NCI-H128 (cell line): ENCODE measurements at regions not wholly inside any gene's neighbourhood (a gene's known extent, or its start where the extent isn't known, plus 50 kb on each side); places are given as distances from the start of the nearest gene placed in this dataset.

Experiments used
- DNase-seq: peaks from one replicate; lab custom pipeline; 2025; ENCODE audit not compliant: unreplicated experiment; lab: John Stamatoyannopoulos, UW

DNA sequence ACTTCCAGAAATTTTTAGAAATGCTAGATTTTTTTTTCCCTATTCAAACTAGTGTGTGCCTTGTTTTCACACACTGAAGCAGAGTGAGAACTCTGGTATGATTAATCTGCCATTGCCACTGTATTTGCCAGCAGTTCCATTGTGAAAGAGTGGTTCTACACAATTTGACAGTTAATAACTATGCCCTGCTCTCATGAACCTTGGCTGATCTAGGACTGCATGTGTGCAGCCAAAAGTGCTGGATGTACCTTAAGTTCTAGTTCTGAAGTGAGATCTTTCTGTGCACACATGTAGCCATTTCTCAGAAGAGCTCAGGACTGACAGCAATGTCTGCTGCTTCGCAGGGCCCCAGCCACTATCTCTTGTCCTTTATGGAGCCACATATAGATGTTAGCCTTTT is 328.2 kb upstream of the SPRY2 start:
- no peak for DNase-seq

DNA sequence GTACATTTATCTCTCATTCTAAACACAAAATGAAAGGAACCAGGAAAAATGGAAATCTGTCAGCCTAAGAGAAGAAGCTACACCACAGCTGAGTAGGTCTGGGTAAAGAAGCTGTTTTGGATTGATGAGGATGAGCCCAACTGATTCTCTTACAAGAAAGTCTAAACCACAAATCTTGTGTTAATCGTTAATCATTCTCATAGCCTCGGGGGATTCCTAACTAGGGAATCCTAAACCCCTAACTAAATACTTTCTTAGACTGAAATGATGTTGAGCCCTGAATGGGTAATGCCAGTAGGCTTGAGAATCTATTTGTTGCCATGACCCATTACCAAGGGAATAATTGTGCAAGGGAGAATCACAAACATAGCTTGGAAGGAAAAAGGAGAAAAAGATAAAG is 327.5 kb upstream of the SPRY2 start:
- no peak for DNase-seq

DNA sequence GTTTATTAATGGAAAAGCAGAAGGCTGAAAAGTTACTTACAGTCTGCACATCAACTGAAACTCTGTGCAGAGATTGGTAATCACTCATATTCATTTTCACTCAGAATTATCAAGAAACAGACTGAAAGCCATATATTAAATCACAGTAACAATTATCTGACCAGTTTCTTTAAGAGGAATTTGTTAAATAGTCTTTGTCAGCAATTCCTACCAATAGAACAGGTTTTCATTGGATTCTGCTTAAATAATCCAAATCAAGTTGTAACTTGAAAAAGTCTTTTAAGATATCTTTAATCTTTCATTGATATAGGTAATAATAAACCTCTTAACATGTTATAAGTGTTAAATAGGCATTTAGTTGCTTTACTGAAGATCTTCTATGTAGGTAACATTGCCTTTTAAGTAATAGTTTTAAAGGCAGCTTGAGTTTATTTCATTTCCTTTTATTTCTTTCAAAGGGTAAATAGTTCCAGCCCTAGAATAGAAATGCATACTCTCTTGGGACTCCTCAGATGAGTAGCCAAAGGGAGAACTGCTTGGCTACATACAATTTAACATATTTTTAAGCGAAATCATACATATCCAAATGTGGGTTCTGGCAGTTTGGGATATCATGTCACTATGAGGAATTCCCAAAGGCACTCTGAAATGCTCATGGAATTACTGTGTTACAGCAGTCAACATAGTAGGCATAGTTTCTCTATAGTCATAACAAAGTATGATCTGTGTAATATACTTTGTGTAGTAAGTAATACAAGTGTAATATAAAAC is 326.0 kb upstream of the SPRY2 start:
- no peak for DNase-seq

DNA sequence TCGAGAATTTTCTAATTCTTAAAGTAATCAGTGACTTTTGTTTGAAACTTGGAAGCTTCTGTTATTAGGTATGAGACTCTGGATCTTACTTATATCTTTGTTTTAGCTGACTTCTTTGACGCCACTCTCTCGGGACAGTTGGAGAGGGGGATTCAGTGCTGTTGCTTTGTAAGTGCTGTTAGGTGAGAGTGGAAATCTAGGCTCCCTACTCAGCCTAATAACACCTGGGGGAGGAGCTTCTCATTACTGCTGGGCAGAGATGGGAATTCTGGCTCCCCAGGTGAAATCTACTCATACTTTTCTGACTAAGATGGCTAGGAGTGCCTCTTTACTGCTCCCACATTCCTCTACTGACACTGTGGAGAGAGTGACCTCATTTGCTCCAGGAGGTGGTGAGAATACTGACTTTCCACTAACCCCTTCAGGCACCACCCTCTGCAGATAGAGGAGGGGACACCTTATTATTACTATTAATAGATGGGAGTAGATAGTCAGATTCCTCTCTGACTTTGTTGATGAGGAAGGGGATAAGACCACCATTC is 324.9 kb upstream of the SPRY2 start:
- DNase-seq, result no peak

DNA sequence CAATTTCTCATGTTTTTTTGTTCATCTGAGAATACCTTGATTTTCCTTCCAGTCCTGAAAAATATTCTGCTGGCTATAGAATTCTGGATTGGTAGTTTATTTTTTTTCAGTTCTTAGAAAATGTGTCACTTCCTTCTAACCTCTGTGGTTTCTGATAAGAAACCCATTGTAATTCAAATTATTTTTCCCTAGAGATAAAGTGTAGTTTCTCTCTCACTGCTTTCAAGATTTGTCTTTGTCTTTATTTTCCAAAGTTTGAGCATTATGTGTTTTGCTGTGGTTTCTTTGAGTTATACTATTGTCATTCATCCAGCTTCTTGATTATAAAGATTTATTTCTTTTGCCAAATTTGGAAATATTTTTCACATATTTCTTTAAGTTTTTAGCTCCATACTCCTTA is 324.0 kb upstream of the SPRY2 start:
- no peak for DNase-seq

DNA sequence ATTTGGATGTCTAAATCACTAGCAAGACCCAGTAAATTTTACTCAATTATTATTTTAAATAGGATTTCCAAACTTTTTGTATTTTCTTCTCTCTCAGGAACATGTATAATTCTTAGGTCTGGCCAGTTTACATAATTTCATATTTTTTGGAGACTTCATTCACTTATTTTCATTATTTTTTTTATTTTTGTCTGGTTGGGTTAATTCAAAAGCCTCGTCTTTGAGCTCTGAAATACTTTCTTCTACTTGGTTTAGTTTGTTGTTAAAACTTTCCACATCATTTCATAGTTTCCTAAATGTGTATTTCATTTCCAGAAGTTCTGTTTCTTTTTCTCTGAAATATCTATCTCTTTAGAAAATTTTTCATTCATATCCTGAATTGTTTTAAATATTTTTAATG is 322.9 kb upstream of the SPRY2 start:
- DNase-seq, result no peak

DNA sequence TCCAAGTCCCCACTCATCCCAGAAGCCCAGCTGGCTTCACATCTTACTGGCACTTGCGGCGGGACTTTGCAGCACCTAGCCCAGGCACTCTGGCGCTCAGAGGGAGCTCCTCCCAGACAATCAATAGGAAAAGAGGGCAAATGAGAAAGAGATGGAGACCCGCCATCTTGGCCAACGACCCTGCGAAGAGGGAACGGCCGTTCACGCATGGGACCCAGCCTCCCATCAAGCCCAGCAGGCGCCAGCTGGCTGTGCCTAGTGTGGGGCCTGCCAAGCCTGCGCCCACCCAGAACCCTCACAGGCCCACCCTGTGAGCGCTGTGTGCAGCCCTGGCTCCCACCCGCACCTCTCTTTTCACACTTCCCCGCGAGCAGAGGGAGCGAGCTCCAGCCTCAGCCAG is 317.8 kb upstream of the SPRY2 start:
- DNase-seq, result no peak

DNA sequence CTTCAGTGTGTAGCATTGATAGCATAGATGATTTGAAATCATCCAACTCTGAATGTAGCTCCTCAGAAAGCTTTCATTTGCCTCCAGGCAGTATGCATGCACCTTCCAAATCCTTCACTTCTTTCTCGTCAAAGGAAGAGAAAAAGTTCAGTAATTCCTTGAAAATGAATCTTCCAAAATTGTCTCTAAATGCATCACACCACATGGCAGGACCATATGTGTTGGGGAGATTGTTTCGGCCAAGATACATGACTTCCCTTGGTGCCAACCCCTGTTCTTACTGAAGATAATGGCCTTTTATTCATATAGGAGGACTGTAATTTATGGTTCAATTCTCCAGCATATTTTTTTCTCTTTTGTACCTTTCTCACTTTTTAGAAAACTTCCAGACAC is 315.6 kb upstream of the SPRY2 start:
- no peak for DNase-seq

DNA sequence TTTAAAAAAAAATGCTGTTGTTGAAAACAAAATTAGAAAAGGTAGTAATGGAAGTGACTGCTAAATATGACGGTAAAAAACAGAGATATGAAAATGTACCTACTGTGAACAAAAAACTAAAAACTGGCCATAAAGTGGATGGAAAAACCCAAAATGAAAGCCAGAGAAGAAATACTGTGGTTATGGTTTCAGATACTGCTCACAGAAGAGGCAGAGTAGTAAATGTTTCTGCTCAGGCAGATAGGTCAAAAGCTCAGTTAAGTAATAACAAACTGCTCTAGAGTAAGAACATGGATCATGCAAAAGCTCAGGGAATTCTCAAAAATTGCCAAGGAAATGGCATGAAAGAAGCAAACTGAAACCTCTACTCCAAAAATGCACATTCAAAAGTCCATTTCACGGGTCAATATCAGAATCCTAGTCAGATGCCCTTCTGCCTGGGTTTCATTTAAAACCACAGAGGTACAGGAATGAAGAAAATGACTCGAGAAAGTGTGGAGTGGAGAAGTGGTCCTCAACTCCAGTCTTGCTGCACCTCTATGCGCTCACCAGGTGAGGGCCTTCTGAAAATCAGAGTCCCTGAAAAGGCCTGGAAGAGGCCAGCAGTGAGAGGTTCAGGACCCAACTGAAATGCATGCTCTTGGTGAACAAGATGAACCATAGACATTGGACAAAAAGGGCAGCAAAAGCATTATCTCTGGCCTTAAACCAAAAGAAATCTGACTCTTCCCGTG is 315.0 kb upstream of the SPRY2 start:
- DNase-seq, result no peak

DNA sequence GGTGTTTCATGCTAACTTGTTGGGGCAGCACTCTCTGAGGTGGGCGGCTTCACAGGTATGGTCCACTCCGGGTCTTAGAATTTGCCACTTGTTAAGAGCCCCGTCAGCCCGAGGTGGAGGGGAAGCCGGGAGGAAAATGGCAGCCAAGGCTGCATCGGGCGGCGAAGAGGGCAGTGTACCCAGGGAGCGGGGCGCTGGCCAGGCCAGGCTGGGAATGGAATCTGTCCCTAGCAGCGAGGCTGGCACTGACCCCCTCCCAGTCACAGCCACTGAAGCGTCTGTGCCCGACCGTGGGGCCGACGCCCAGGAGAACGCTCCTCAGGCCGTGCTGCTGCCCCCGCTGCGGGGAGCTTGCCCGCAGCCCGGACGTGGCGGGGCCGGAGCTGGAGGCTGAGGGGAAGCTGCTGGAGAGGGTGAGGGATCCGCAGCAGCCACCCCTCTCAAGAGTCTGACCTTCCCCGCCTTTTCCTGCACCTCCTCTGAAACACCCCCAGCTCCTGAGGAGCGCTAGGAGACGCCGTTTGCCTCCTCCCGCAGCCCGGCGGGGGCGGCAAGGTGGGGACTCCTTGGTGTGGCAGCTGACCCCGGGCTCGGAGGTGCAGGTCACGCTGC is 313.8 kb upstream of the SPRY2 start:
- DNase-seq, result no peak

DNA sequence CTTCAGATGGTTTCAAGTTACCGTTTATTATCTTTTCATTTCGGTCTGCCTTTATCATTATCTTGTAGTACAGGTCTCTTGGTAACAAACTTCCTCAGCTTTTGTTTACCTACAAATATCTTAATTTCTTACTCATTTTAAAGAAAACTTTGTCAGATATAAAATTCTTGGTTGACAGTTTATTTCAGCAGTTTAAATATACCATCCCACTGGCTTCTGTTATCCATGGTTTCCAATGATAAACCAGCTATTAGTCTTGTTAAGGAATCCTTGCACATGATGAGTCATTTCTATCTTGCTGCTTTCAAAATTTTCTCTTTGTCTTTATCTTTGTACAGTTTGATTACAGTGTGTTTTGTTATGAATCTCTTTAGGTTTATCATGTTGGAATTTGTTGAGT is 308.3 kb upstream of the SPRY2 start:
- DNase-seq, result no peak

DNA sequence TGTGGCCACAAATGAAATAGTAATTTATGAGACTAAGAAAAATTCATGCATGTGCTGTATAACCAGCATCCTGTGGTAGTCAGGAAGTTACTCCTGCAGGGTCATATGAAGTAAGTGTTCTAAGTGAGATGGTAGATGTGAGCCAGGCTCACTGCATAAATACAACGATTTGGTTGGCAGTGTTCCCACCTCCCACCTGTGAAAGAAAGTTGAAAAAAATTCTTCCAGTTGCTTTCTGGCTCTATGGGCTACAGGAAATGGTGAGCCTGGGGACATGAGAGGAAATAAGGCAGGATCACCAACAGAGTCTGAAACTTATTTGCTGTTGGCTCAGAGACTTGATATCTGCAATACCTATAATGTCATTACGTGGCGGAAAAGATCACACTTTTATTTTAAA is 301.7 kb upstream of the SPRY2 start:
- no peak for DNase-seq

DNA sequence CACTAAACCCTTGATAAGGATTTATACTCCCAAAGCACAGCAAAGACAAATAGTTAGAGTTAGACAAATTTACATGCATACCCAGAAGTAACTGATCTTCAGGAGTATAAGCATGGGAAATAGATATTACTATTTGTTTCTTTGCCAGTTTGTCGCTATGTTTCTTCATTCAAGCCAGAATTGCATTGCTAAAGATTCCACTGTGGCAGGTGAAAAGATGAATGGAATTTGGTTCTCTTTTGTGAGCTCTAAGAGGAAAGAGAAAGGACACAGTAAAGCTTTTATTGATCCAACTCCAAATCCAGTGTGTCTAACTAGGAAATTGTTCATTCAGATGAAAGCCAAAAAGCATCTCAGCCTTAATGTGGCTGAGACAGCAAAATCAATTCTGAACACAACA is 292.3 kb upstream of the SPRY2 start:
- no peak for DNase-seq

DNA sequence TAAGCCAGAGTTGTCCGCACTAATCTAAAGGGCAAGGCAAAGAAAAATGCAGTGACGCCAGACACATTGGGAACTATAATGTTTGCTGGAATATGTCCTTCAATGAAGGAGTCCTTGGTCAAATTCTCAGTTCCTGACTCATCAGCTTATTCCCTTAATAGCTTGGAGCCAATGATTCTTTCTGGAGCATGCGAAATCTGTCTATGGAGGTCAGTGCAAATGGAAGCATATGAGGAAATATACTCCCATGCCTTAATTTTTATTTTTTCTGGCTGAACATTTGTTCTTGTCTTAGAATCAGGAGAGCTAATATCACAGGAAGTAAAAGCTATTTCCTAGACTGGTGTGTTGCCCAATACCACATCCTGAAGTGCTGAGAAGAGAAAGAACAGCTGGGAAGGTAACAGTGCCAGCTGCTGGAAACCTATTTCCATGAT is 289.8 kb upstream of the SPRY2 start:
- DNase-seq, result no peak

DNA sequence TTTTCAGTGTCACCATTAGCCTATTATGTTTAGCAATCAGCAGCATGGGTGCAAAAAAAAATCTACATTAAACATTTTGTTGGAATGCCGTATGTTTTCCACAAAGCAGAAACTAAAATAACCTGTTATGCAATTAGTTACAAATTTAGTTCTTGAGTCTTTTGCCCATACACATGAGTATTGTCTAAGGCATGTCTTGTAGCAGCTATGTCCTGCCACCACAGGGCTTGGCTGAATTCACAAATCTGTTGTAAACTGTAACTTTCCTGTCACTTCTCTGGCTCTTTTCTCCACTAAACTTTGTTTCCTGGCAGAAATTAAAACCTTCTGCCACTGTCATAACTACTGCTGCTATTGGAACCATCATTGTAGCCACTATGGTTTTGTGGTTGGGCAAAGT is 277.9 kb upstream of the SPRY2 start:
- DNase-seq, result no peak

DNA sequence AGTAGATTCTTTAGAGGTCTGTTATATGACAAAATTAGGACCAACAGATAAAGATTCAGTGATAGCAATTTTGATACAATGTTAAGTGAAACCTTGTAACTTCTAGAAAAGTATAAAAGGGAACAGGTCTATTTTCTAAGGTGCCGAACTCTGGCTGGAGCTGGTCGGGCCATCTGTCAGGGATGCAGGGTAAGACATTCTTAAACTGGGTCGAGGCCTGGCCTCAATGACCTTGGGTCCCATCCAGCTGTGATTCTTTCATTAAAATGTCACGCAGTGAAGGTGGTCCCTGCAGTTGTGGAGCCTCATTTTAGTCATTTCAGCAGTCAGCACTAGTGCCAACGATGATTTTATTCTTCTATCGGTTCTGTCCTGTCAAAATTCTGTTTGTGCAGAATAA is 271.9 kb upstream of the SPRY2 start:
- no peak for DNase-seq

DNA sequence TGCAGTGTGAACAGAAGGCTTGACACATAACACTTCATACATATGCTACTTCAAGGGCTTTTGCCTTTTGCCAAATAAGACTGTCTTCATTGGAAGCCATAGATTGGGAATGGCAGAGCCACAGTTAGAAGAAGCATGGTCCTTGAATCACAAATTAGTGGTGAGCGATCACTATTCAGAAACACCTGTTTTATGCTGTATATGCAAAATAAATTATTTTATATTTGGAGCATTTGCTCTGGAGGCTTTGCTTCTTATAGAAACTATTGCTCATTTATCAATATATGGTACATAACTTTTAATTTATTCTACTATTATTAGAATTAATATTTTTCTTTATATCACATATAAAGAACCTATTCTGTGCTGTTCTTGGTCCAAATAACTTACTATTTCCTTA is 270.4 kb upstream of the SPRY2 start:
- no peak for DNase-seq

DNA sequence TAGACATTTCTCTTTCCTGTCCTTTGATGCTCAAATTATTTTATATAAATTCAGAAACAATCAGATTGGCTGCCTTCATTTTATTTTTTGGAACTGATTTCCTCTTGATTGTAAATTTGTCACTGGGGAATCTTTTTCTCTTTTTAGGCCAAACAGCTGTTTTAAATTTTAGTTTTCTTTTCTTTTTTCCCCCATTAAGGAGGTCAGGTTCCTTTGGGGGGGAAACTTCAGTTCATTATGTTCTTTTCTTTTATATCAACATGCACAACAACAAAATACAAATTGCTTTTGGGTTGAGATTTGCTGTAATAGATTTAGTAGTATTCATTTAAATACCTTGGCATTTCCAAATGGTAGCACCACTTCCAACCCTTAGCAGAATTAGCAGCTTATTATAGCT is 264.8 kb upstream of the SPRY2 start:
- DNase-seq, result no peak

DNA sequence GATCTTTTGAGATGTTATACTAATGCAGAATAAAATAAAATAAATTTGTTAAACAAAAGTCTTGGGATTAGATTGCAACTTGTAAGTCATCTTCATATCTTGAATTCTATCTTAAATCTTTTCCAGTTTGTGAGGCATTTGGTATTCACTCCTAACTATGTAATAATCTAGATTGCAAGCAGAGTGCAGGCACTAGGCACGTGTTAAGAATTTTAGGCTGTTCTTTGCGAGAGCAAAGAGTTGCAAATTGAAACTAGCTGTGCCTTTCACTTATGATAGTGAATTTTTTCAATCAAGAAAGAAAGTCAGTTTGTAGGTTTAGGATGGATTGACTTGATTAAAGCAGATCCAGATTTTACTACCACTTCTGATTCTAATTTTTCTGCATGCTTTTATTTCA is 264.1 kb upstream of the SPRY2 start:
- no peak for DNase-seq

DNA sequence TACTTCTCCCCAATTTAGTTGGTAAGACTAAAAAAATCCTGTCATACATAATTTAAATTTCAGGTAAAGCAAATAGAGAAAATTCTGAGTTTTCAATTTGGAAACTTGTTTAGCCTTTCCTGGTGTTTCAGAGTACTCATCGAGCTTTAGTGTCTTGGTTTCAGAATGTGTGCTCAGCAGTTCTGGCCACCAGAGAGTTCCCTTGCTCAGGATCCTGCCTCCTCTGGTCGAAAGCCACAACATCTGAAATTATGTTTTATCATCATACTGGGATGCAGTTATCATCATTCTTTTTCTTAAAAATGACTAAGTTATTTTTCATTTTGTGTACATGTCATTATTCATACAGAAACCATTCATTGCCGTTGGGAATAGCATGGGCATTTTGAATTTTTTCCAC is 263.2 kb upstream of the SPRY2 start:
- DNase-seq, result no peak

DNA sequence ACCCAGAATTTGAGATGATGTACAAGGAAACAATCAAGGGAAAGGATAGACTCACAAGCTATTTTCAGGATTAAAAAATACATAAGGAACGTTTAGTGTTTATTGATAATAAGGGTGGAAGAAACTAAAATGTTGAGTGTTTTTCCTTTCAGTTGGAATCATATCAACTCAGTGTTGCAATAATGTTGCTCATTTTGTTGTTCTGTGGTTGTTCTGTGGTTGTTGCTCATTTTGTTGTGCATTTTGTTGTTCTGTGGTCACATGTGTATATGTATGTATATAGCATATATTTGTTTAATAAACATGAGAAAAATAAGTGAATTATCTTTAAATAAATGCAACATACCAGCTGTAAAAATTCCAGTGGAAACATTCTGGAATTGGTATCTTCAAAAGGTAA is 262.4 kb upstream of the SPRY2 start:
- DNase-seq, result no peak

DNA sequence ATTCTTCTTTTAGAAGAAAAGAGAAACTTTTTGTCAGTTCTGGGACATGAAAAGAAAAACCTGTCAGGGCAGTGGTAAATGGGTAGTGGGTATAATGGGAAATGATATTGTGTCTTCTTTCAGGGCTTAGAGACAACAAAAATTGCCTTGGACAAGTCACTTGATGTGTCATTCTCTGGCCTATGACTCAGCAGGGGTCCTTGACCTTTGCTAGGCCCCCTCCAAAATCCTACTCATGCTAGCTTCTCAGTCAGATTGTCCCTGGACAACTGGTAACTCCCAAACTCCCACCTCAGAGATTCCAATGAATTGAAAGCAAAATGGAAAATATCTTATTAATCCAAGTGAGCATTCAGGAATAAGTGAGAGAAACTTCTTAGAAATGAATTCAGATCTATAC is 258.8 kb upstream of the SPRY2 start:
- no peak for DNase-seq
